H9 (cell line): ENCODE measurements at regions not wholly inside any gene's neighbourhood (a gene's known extent, or its start where the extent isn't known, plus 50 kb on each side); places are given as distances from the start of the nearest gene placed in this dataset.

Source experiments
- DNase-seq: peaks from one replicate; pipeline ENCODE4 v3.0.0-alpha.2; 2017
- H2AFZ ChIP-seq: one replicate; pipeline ENCODE4 v1.6.1; 2013; ENCODE audit warnings: mild to moderate bottlenecking, low read length, control low read depth, moderate library complexity
- H2AK5ac ChIP-seq: 2 replicates; pipeline ENCODE4 v1.6.1; 2013; ENCODE audit warnings: low read length, control low read depth, mixed read lengths; ENCODE audit not compliant: insufficient read length
- H2BK120ac ChIP-seq: one replicate; pipeline ENCODE4 v1.6.1; 2013; ENCODE audit warnings: low read depth, mild to moderate bottlenecking, low read length, control low read depth, inconsistent platforms; ENCODE audit not compliant: poor library complexity, severe bottlenecking
- H2BK12ac ChIP-seq: 2 replicates; pipeline ENCODE4 v1.6.1; 2013; ENCODE audit warnings: low read length, control low read depth, mixed read lengths, low read depth; ENCODE audit not compliant: insufficient read length
- H2BK15ac ChIP-seq: 2 replicates; pipeline ENCODE4 v1.6.1; 2013; ENCODE audit warnings: low read depth, low read length, control low read depth
- H2BK20ac ChIP-seq: one replicate; pipeline ENCODE4 v1.6.1; 2013; ENCODE audit warnings: low read depth, mild to moderate bottlenecking, low read length, control low read depth, inconsistent platforms; ENCODE audit not compliant: poor library complexity, severe bottlenecking
- H2BK5ac ChIP-seq: 2 replicates; pipeline ENCODE4 v1.6.1; 2013; ENCODE audit warnings: low read length, control low read depth, mixed read lengths; ENCODE audit not compliant: insufficient read length
- H3K14ac ChIP-seq: 2 replicates; pipeline ENCODE4 v1.6.1; 2013; ENCODE audit warnings: low read length, control low read depth; ENCODE audit not compliant: insufficient read depth
- H3K18ac ChIP-seq: 2 replicates; pipeline ENCODE4 v1.6.1; 2013; ENCODE audit warnings: low read depth, mild to moderate bottlenecking, mixed read lengths, low read length, control low read depth; ENCODE audit not compliant: insufficient read length
- H3K23ac ChIP-seq: 2 replicates; pipeline ENCODE4 v1.6.1; 2013; ENCODE audit warnings: low read length, control low read depth, mixed read lengths, low read depth; ENCODE audit not compliant: insufficient read length
- H3K23me2 ChIP-seq: 2 replicates; pipeline ENCODE4 v1.6.1; 2013; ENCODE audit warnings: low read depth, mild to moderate bottlenecking, mixed read lengths, low read length, control low read depth; ENCODE audit not compliant: insufficient read length, poor library complexity, severe bottlenecking
- H3K27ac ChIP-seq: 2 replicates; pipeline ENCODE4 v1.5.1; 2013; ENCODE audit warnings: low read length, control low read depth, mixed read lengths, low read depth; ENCODE audit not compliant: insufficient read length
- H3K27me3 ChIP-seq: 2 replicates; pipeline ENCODE4 v1.6.1; 2013; ENCODE audit warnings: low read length, control low read depth, inconsistent platforms; ENCODE audit not compliant: insufficient read depth
- H3K4ac ChIP-seq: 2 replicates; pipeline ENCODE4 v1.6.1; 2013; ENCODE audit warnings: low read depth, mild to moderate bottlenecking, control low read depth, inconsistent platforms, low read length, moderate library complexity
- H3K4me1 ChIP-seq: 2 replicates; pipeline ENCODE4 v1.6.1; 2013; ENCODE audit warnings: low read length, control low read depth, inconsistent platforms; ENCODE audit not compliant: insufficient read depth
- H3K4me2 ChIP-seq: 2 replicates; pipeline ENCODE4 v1.6.1; 2013; ENCODE audit warnings: low read length, control low read depth, mixed read lengths; ENCODE audit not compliant: insufficient read length, insufficient read depth
- H3K56ac ChIP-seq: 2 replicates; pipeline ENCODE4 v1.6.1; 2013; ENCODE audit warnings: low read depth, mild to moderate bottlenecking, mixed read lengths, low read length, control low read depth; ENCODE audit not compliant: insufficient read length
- H3K79me1 ChIP-seq: 2 replicates; pipeline ENCODE4 v1.6.1; 2013; ENCODE audit warnings: low read depth, mild to moderate bottlenecking, moderate library complexity, low read length, control low read depth, inconsistent platforms; ENCODE audit not compliant: insufficient read depth, poor library complexity, severe bottlenecking
- H3K79me2 ChIP-seq: 2 replicates; pipeline ENCODE4 v1.6.1; 2013; ENCODE audit warnings: low read length, control low read depth, inconsistent platforms; ENCODE audit not compliant: insufficient read depth
- H3K9ac ChIP-seq: 2 replicates; pipeline ENCODE4 v1.6.1; 2013; ENCODE audit warnings: low read length, control low read depth, mixed read lengths; ENCODE audit not compliant: insufficient read length; ENCODE audit errors: extremely low read depth
- H3K9me3 ChIP-seq: one replicate; pipeline ENCODE4 v1.6.1; 2013; ENCODE audit warnings: low read depth, low read length, inconsistent platforms; ENCODE audit not compliant: control insufficient read depth
- H3T11ph ChIP-seq: one replicate; pipeline ENCODE4 v1.6.1; 2013; ENCODE audit warnings: mild to moderate bottlenecking, low read length, control low read depth, inconsistent platforms
- H4K20me1 ChIP-seq: one replicate; pipeline ENCODE4 v1.6.1; 2013; ENCODE audit not compliant: control insufficient read depth, insufficient read length, insufficient read depth
- H4K5ac ChIP-seq: 2 replicates; pipeline ENCODE4 v1.6.1; 2013; ENCODE audit warnings: low read depth, mild to moderate bottlenecking, mixed read lengths, low read length, control low read depth; ENCODE audit not compliant: insufficient read length
- H4K8ac ChIP-seq: replicated peaks from 2 replicates; pipeline ENCODE4 v1.6.1; 2013; ENCODE audit warnings: low read length, control low read depth, mixed read lengths, low read depth; ENCODE audit not compliant: insufficient read length
- H4K91ac ChIP-seq: 2 replicates; pipeline ENCODE4 v1.6.1; 2013; ENCODE audit warnings: low read depth, mild to moderate bottlenecking, moderate library complexity, mixed read lengths, low read length, control low read depth; ENCODE audit not compliant: insufficient read length
- H3K27ac Mint-ChIP-seq, 3 experiments: 2 replicates in 2 of 3; 3 replicates in 1 of 3; pipeline ENCODE4 v1.8.0; 2020 to 2021; ENCODE audit warnings: mixed read lengths in 3 of 3, mild to moderate bottlenecking in 1 of 3, moderate library complexity in 1 of 3
- H3K27me3 Mint-ChIP-seq: 2 replicates; pipeline ENCODE4 v1.8.0; 2021; ENCODE audit warnings: low read depth, mild to moderate bottlenecking, moderate library complexity, mixed read lengths
- H3K36me3 Mint-ChIP-seq, 3 experiments: 2 replicates in 2 of 3; 3 replicates in 1 of 3; pipeline ENCODE4 v1.8.0; 2020 to 2021; ENCODE audit warnings: low read depth in 3 of 3, mixed read lengths in 3 of 3; ENCODE audit not compliant: insufficient read depth in 1 of 3
- H3K4me1 Mint-ChIP-seq, 2 experiments: 2 replicates each; pipeline ENCODE4 v1.8.0; 2020; ENCODE audit warnings: mixed read lengths in 2 of 2
- H3K4me3 Mint-ChIP-seq, 2 experiments: 2 replicates in 1 of 2; 3 replicates in 1 of 2; pipeline ENCODE4 v1.8.0; 2020 to 2021; ENCODE audit warnings: mild to moderate bottlenecking in 2 of 2, mixed read lengths in 2 of 2, moderate library complexity in 1 of 2
- H3K9me3 Mint-ChIP-seq, 2 experiments: 2 replicates in 1 of 2; 3 replicates in 1 of 2; pipeline ENCODE4 v1.8.0; 2020; ENCODE audit warnings: mild to moderate bottlenecking in 2 of 2, mixed read lengths in 2 of 2, moderate library complexity in 1 of 2
- WGBS: extraction: QIAGEN DNeasy Blood & Tissue Kit; methylation state at CpG from one replicate; pipeline ENCODE4 v1.1.7; 2013; ENCODE audit warnings: missing lambda C conversion rate, low lambda C conversion rate, mixed read lengths; ENCODE audit not compliant: insufficient read length; ENCODE audit errors: extremely low coverage; 5-methylcytosine and 5-hydroxymethylcytosine counted together
- TF ChIP-seq, protein P1 (sequence below): fragments of 200-600 bp; sonication (generic); conservative IDR thresholded peaks from 3 replicates; pipeline ENCODE4 v1.8.0; 2021; ENCODE audit warnings: antibody characterized with exemption, mild to moderate bottlenecking

DNA sequence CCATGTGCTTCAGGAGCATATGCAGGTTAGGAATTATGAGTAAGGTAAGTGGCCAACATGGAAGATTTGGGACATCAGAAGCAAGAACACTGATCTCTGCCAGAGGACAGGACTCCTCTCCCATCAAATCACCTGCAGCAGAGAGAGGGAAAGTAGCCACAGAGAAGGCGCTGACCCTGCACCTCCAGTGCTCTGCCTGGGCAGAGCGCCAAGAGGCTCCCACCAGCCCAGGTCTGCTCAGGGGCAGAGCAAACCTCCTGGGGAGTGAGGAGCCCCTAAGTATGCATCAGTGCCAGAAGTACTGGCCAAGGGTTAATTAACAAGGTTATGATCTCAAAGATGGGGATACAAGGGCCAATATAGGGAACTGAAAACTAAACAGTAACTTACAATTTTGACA lies 545.3 kb upstream of the TRPC7 start:
- Histone ChIP-seq H2BK20ac (no peak overlapping the region), H3K27me3 (no peaks in the 10 kb centered on the region), H4K5ac (no peak overlapping the region), H2BK5ac (no peak overlapping the region), H3K4me1 (no peaks in the 10 kb centered on the region), H3K9me3 (no peaks in the 10 kb centered on the region), H2BK12ac (no peak overlapping the region), H2AK5ac (no peak overlapping the region), H3K79me1 (no peaks in the 10 kb centered on the region), H4K8ac (no peak overlapping the region), H4K91ac (no peak overlapping the region), H3K23ac (no peak overlapping the region), H2AFZ (no peak overlapping the region), H3K9ac (no peak overlapping the region), H3T11ph (no peak overlapping the region), H2BK15ac (no peak overlapping the region), H3K23me2 (no peaks in the 10 kb centered on the region), H2BK120ac (no peak overlapping the region), H3K4ac (no peak overlapping the region), H3K27ac (no peak overlapping the region), H3K79me2 (no peaks in the 10 kb centered on the region), H3K18ac (no peak overlapping the region), H3K56ac (no peak overlapping the region), H3K14ac (no peak overlapping the region), H3K4me2 (no peak overlapping the region), H4K20me1 (no peaks in the 10 kb centered on the region)
- TF ChIP-seq, protein P1, sequence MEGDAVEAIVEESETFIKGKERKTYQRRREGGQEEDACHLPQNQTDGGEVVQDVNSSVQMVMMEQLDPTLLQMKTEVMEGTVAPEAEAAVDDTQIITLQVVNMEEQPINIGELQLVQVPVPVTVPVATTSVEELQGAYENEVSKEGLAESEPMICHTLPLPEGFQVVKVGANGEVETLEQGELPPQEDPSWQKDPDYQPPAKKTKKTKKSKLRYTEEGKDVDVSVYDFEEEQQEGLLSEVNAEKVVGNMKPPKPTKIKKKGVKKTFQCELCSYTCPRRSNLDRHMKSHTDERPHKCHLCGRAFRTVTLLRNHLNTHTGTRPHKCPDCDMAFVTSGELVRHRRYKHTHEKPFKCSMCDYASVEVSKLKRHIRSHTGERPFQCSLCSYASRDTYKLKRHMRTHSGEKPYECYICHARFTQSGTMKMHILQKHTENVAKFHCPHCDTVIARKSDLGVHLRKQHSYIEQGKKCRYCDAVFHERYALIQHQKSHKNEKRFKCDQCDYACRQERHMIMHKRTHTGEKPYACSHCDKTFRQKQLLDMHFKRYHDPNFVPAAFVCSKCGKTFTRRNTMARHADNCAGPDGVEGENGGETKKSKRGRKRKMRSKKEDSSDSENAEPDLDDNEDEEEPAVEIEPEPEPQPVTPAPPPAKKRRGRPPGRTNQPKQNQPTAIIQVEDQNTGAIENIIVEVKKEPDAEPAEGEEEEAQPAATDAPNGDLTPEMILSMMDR: no peak
- no peak overlapping the region for H3K4me3 Mint-ChIP-seq
- H3K27me3 Mint-ChIP-seq: no peaks in the 10 kb centered on the region
- no peak for DNase-seq
- H3K9me3 Mint-ChIP-seq: no peaks in the 10 kb centered on the region
- peaks cover 16 to 22% of the 10 kb centered on the region in 2 experiments for H3K4me1 Mint-ChIP-seq
- no CpG with 5 or more reads among the region's 2 CpGs for WGBS
- peak overlapping the region in 1 of 3 experiments; percentile 58; a peak in 1 of 7 replicates for H3K27ac Mint-ChIP-seq
- no peaks in the 10 kb centered on the region; a peak in 1 of 7 replicates for H3K36me3 Mint-ChIP-seq
